B cell (primary cell): ENCODE measurements at regions not wholly inside any gene's neighbourhood (a gene's known extent, or its start where the extent isn't known, plus 50 kb on each side); places are given as distances from the start of the nearest gene placed in this dataset.

Experiments
- CTCF ChIP-seq: fragments of 200-600 bp; IDR thresholded peaks from one replicate; pipeline ENCODE4 v1.8.0; 2022; ENCODE audit warnings: antibody characterized with exemption, mild to moderate bottlenecking
- EZH2 ChIP-seq: IDR thresholded peaks from 2 replicates; pipeline ENCODE4 v1.6.1; 2012; ENCODE audit warnings: borderline replicate concordance, low read depth, mild to moderate bottlenecking, moderate library complexity, low read length; ENCODE audit not compliant: insufficient read depth, poor library complexity, severe bottlenecking

- TF ChIP-seq CTCF (no peak), EZH2 (no peak)
Observed at GRCh38 chr15:95624616-95625361, 705.7 kb upstream of the NR2F2 start.
